ENCODE measurements at regions not wholly inside any gene's neighbourhood (a gene's known extent, or its start where the extent isn't known, plus 50 kb on each side); places are given as distances from the start of the nearest gene placed in this dataset.

- TF ChIP-seq CTCF (IDR thresholded peaks at IDR 0.05): no peak
- TF ChIP-seq SP1 (CRISPR knock-in tag; conservative IDR thresholded peaks at IDR 0.05): no peak
- TF ChIP-seq PREB (CRISPR knock-in tag; IDR thresholded peaks at IDR 0.05; ENCODE audit: borderline replicate concordance): no peak
These were observed 74.7 kb downstream of the BTBD3 start for GRCh38 chr20:11992426-11992825.

Measured in WTC11 (cell line).